Neural cell (in vitro differentiated cells): ENCODE measurements at regions not wholly inside any gene's neighbourhood (a gene's known extent, or its start where the extent isn't known, plus 50 kb on each side); places are given as distances from the start of the nearest gene placed in this dataset.

Experiments used
- CTCF ChIP-seq: fragments of 450-650 bp; IDR thresholded peaks from 2 replicates; pipeline ENCODE4 v1.5.1; 2014; ENCODE audit warnings: antibody characterized with exemption, mild to moderate bottlenecking, moderate library complexity; ENCODE audit not compliant: poor library complexity, severe bottlenecking
- POLR2AphosphoS5 ChIP-seq: IDR thresholded peaks from 2 replicates; pipeline ENCODE4 v1.6.1; 2012
- REST ChIP-seq: IDR thresholded peaks from 2 replicates; pipeline ENCODE4 v1.6.1; 2012; ENCODE audit warnings: borderline replicate concordance

- TF ChIP-seq CTCF (no peak), POLR2AphosphoS5 (no peak), REST (no peak)
Measured at GRCh38 chr18:73220663-73221062, 352.9 kb upstream of the NETO1 start.
